NCI-H2081 (cell line): ENCODE measurements at regions not wholly inside any gene's neighbourhood (a gene's known extent, or its start where the extent isn't known, plus 50 kb on each side); places are given as distances from the start of the nearest gene placed in this dataset.
"Not testable (repeated sequence)": the region's sequence is repeated elsewhere in the genome, so short reads cannot be mapped to it uniquely, and the experiment has no call there.

ENCODE experiments used
- DNase-seq, 2 experiments: peaks; one replicate each; lab custom pipeline; 2025; lab: John Stamatoyannopoulos, UW

GRCh38 chr1:67482733-67483482 is 52.7 kb upstream of the SERBP1 start:
- no peak for DNase-seq

GRCh38 chr1:67484492-67484891 is 54.3 kb upstream of the SERBP1 start:
- no peak for DNase-seq

GRCh38 chr1:67485046-67485811 is 55.0 kb upstream of the SERBP1 start:
- peak in 1 of 2 experiments; percentile 15 for DNase-seq

DNA sequence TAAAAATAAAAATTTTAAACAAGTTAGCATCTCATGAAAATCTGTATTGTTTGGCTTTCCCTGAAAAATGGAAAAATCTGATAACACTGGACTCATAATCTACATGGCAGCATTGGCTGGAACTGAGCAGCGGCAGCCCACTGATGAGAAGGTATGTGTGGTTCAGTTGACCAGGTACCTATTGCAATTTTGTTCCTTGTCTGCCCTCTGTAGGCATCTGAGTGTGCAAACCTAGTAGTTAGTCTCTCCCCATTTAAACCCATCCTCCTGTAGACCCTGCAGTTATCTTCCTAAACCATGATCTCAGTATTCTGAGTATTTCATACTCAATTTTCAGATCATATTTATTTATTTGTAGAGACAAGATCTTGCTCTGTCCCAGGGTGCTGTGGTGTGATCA is 59.4 kb upstream of the SERBP1 start:
- DNase-seq, result peak in 1 of 2 experiments; percentile 9

- no peak for DNase-seq
Measured at GRCh38 chr1:67491280-67491679, 61.1 kb upstream of the SERBP1 start.

DNA sequence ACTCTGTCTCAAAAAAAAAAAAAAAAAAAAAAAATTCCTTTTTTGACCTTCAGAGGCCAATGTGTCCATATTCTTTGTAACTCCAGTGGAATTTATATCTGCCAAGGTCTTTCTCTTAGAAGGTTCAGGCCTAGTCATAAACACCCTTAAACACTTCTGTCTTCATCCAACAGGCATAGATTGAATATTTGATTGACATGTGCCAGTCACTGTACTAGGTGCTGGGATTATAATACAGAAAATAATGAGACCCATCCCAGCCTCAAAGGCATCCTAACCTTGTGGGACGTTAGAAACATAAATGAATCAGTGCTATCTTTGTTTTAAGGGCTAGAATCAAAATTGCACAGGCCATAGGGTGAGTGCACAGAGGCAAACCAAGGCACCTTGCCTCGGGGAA is 62.9 kb upstream of the SERBP1 start:
- DNase-seq, result no peak

- DNase-seq, result no peak
Measured at GRCh38 chr1:67495327-67495726, 65.1 kb upstream of the SERBP1 start.

GRCh38 chr1:67496329-67496728 is 66.1 kb upstream of the SERBP1 start:
- DNase-seq, result peak in 1 of 2 experiments; percentile 55

GRCh38 chr1:67500413-67500959 is 70.3 kb upstream of the SERBP1 start:
- peak; percentile 91 to 92 for DNase-seq

- DNase-seq, result no peak
Measured at GRCh38 chr1:67503974-67504373, 73.8 kb upstream of the SERBP1 start.

- DNase-seq, result not testable (repeated sequence)
Measured at GRCh38 chr1:67513392-67514294, 83.4 kb upstream of the SERBP1 start.

DNA sequence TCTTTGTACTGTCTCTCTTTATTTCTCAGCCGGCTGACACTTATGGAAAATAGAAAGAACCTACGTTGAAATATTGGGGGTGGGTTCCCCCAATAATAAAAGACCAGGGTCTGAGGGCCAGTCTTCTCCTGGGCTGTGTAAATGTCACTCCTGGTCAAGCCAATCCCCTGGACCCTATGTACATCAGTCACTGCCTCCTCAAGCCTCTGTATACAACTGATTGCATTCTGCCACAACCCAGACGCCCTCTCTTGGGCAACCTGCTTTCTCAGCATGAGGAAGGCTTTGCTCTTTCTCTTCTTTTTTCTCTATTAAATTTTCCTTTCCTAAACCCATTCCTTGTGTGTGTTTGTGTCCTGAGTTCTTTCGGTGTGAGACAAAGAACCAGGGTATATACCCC is 84.1 kb upstream of the SERBP1 start:
- DNase-seq, result no peak

DNA sequence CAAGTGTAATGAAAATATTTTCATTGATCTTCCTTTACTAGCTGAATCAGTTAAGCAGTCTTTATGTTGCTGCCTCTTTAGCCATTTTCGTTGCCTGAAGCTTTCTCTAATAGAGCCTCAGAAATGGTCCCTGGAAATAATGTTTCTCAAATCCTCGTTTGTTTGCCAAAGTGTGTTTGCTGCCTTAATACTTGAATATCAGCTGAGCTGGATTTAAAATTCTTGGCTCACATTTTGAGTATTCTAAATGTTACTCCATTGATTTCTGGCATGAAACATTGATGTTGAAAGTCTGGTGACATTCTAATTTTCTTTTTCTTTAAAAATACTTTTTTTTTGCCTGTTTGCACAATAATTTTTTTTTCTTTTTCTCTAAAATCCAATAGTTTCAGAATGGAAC is 84.6 kb upstream of the SERBP1 start:
- no peak for DNase-seq

DNA sequence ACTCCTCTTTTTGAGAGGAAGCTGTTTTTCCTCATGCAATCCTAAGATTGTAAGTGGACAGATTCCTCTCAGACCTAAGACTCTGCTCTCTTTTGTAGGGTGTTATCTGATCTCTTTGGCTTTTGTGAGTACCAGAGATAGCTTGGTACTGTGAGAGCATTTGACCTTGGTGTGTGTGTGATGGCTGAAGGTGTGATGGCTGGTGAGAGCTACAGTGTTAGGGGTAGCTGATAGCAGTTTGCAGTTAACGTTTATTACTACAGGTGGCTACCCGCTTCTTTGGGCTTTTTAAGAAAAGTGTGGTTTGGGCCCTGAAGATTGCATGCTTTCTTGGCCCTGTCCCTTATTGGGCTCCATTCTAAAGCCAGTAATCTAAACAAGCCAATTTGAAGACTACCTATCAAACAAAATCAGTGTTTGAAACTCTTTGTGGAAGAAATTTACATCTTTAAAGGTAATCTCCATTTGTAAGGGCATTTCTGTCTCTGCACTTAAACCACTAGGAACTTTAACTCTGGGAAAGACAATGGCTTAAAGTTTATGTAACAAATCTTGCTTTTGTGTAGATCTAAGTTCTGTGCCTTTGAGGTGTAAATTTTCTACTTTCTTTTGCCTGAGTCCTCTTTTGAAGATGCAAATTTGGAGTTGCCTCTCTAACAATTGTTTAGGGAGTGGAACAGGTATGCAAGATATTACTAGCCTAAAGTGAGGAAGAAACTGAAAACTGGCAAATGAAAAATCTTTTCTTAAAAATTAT is 85.3 kb upstream of the SERBP1 start:
- no peak for DNase-seq

DNA sequence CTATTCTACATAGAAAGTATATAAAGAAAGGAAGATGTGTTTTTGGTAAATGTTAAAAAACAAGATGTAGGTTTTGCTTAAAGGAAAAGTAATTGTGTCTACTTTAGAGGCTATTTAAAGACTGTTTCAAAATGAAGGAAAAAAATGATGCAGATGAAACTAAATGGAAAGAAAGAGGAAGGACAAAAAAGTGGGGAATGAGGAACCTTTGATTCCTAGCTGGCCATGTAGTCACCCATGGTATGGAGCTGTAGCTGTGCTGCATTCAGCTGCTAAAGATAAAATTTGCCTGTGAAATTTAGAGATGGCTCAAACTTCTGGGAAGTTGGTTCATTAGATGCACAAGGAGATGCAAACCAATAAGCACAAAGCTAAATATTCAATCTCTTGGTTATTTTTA is 86.8 kb upstream of the SERBP1 start:
- no peak for DNase-seq

DNA sequence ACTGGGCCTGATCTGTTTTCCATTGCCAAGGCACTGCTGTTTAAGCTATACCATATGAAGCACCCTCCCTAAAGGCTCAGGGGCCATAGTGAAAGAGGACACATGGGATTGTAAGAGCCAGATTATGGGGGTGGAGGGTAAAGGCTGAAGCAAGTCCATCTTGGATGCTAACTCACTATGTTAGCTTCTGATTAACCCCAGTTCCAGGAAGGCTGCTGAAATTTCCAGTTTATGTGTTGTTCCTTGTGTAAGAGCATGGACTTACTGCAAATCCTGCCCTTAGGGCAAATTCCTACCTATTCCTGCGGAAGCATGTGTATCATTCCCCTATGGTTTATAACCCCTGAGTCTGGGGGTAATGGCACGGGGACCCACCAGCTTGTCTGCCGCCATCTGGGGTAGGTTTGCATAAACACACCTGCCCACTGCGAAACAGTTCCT is 91.8 kb upstream of the SERBP1 start:
- no peak for DNase-seq

GRCh38 chr1:67522793-67523192 is 92.6 kb upstream of the SERBP1 start:
- no peak for DNase-seq

DNA sequence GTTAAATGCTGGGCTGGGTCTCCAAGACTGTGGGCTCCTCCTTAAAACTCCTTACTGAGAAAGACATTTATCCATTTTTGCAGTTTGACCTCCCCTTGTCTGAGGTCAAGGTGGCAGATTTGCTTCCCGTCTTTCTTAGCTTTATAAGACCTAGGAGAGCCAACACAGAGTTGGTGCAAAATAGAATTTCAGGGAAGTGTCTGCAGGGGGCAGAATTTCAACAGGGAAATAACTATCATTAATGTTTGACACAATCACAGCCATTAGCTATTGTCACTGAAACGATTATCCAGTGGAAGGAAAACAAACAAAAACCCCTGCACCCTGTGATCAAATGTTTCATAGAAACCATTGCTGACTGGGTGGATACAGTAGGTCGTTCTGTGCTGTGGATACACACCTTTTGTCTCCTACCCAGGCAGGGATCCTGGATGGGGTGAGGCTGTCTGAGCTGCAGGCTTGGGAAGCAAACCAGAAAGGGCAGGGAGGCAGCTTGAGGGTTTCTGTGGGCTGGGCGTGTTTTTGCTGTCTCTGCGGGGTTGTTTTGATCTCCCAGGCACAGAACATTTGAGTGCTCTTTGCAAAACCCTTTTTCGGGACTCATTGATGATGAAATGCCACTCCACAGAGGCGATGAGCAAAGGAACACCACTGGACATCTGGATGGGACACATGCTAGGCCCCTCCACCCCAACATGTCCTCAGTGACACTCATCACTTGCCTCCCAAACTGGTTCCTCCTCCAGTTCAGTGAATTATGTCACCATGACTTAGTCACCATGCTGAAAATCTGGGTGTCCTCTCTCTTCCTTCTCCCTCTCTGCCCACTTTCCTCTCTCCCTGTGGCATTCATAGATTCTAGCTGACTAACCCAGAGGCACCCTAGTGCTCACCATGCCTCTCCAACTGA is 94.2 kb upstream of the SERBP1 start:
- peak; percentile 63 to 91 for DNase-seq

DNA sequence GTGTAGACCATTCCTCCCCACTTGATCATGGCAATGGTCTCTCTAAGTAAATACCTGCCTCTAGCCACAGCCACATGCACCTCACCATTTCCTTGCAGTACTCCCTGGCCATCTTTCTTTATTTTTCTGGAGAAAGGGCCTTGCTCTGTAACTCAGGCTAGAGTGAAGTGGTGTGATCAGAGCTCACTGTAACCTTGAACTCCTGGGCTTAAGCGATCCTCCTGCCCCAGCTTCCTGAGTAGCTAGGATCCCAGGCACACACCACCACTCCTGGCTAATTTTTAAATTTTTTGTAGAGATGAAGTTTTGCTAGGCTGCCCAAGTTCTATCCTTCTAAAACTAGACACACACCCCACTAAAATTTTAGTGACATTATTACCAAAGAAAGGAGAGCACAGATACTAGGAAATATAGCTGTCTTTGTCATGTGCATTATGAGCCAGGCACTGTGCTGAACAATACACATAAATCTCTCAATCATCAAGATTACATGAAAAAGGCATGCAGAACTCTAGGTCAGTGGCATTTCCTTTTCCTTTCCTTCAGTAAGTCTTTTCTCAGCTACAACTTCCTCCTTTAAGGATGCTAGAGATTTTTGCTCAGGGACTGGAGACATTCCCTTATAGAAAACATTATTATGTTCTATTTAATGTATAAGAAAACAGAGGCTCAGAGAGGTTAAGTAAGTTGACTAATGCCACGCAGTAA is 95.0 kb upstream of the SERBP1 start:
- DNase-seq, result no peak

DNA sequence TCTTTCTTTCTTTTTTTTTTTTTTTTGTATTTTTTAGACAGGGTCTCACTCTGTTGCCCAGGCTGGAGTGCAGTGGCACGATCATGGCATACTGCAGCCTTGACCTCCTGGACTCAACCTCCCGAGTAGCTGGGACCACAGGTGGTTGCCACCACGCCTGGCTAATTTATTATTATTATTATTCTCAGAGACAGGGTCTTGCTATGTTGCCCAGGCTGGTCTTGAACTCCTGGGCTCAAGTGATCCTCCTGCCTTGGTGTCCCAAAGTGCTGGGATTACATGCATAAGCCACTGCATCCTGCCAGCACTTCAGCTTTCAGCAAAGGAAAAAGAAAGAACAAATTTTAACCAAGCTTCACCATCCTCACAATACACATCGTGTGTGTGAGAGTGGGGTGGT is 97.9 kb upstream of the SERBP1 start:
- DNase-seq, result no peak
